HG02870 (cell line): ENCODE measurements at regions not wholly inside any gene's neighbourhood (a gene's known extent, or its start where the extent isn't known, plus 50 kb on each side); places are given as distances from the start of the nearest gene placed in this dataset.
"Not testable (repeated sequence)": the region's sequence is repeated elsewhere in the genome, so short reads cannot be mapped to it uniquely, and the experiment has no call there.

ENCODE experiments used
- ATAC-seq: cut with Tn5 transposase; IDR thresholded peaks from one replicate; pipeline ENCODE4 v1.9.1; 2021; ENCODE audit warnings: mild to moderate bottlenecking, moderate library complexity; ENCODE audit not compliant: unreplicated experiment

- no peak for ATAC-seq
Measured at GRCh38 chr6:11307226-11307625, 74.8 kb upstream of the NEDD9 start.

GRCh38 chr6:11304946-11305345 lies 72.5 kb upstream of the NEDD9 start:
- no peak for ATAC-seq

GRCh38 chr6:11299876-11300428 lies 67.5 kb upstream of the NEDD9 start:
- not testable (repeated sequence) for ATAC-seq

- ATAC-seq: not testable (repeated sequence)
Measured at GRCh38 chr6:11299421-11299784, 66.9 kb upstream of the NEDD9 start.

- ATAC-seq: no peak
Measured at GRCh38 chr6:11298651-11299420, 66.4 kb upstream of the NEDD9 start.

GRCh38 chr6:11297376-11297729 lies 64.9 kb upstream of the NEDD9 start:
- ATAC-seq: no peak

GRCh38 chr6:11296449-11297375 lies 64.2 kb upstream of the NEDD9 start:
- no peak for ATAC-seq

- no peak for ATAC-seq
Measured at GRCh38 chr6:11295969-11296368, 63.5 kb upstream of the NEDD9 start.

GRCh38 chr6:11294228-11294627 lies 61.8 kb upstream of the NEDD9 start:
- no peak for ATAC-seq

GRCh38 chr6:11292594-11293236 lies 60.2 kb upstream of the NEDD9 start:
- no peak for ATAC-seq

GRCh38 chr6:11292091-11292490 lies 59.6 kb upstream of the NEDD9 start:
- ATAC-seq: peak; percentile 12

GRCh38 chr6:11291582-11291981 lies 59.1 kb upstream of the NEDD9 start:
- peak; percentile 61 for ATAC-seq

- ATAC-seq: no peak
Measured at GRCh38 chr6:11290027-11290426, 57.6 kb upstream of the NEDD9 start.

- ATAC-seq: no peak
Measured at GRCh38 chr6:11288065-11288464, 55.6 kb upstream of the NEDD9 start.

GRCh38 chr6:11284996-11285395 lies 52.5 kb upstream of the NEDD9 start:
- no peak for ATAC-seq

GRCh38 chr6:11283629-11284028 lies 51.2 kb upstream of the NEDD9 start:
- ATAC-seq: no peak

GRCh38 chr6:11282875-11283274 lies 50.4 kb upstream of the NEDD9 start:
- no peak for ATAC-seq
